Uterus (tissue), 3 donors: ENCODE measurements at regions not wholly inside any gene's neighbourhood (a gene's known extent, or its start where the extent isn't known, plus 50 kb on each side); places are given as distances from the start of the nearest gene placed in this dataset.

Experiments used
- DNase-seq, 2 donors: peaks; one replicate each; pipeline ENCODE4 v3.0.0-alpha.2; 2019 to 2020
- H3K27ac ChIP-seq, 2 donors: fragments of 200-600 bp; sonication (generic); 1 replicate in 1 of 2; 2 replicates in 1 of 2; pipeline ENCODE4 v1.5.1; 2016 to 2018
- H3K27me3 ChIP-seq, 2 donors: fragments of 200-600 bp; sonication (generic); one replicate each; pipeline ENCODE4 v1.5.1; 2018 to 2019; ENCODE audit warnings: control low read depth in 1 of 2
- H3K36me3 ChIP-seq, 2 donors: fragments of 200-600 bp; sonication (generic); one replicate each; pipeline ENCODE4 v1.5.1; 2019; ENCODE audit warnings: control low read depth in 1 of 2
- H3K4me1 ChIP-seq, 2 donors: fragments of 200-600 bp; sonication (generic); one replicate each; pipeline ENCODE4 v1.5.1; 2018 to 2019; ENCODE audit warnings: control low read depth in 1 of 2
- H3K4me3 ChIP-seq, 2 donors: fragments of 200-600 bp; sonication (generic); 1 replicate in 1 of 2; 2 replicates in 1 of 2; pipeline ENCODE4 v1.5.1; 2018 to 2019; ENCODE audit warnings: mild to moderate bottlenecking in 1 of 2
- H3K9me3 ChIP-seq, 2 donors: fragments of 200-600 bp; sonication (generic); one replicate each; pipeline ENCODE4 v1.5.1; 2019; ENCODE audit warnings: control low read depth in 1 of 2
- CTCF ChIP-seq, 4 experiments: fragments of 200-600 bp in 2 of 4; fragments of 450-650 bp in 2 of 4; sonication (generic) in 2 of 4; IDR thresholded peaks; one replicate each; pipeline ENCODE4 v1.5.1; 2016 to 2019; ENCODE audit warnings: antibody characterized with exemption in 4 of 4, mild to moderate bottlenecking in 2 of 4, moderate library complexity in 1 of 4
- POLR2A ChIP-seq, 2 donors: fragments of 450-650 bp; IDR thresholded peaks; one replicate each; pipeline ENCODE4 v1.6.1; 2016; ENCODE audit warnings: antibody characterized with exemption in 2 of 2, mild to moderate bottlenecking in 1 of 2, moderate library complexity in 1 of 2
- intact Hi-C: fragments of 100-400 bp; cut with DNase I; formaldehyde crosslinking; loops from one replicate; pipeline ENCODE4 v1.15.1; 2023; ENCODE audit warnings: low total_unique reads
- donor health status: DM: yes; HTN: yes; CAD: no.

DNA sequence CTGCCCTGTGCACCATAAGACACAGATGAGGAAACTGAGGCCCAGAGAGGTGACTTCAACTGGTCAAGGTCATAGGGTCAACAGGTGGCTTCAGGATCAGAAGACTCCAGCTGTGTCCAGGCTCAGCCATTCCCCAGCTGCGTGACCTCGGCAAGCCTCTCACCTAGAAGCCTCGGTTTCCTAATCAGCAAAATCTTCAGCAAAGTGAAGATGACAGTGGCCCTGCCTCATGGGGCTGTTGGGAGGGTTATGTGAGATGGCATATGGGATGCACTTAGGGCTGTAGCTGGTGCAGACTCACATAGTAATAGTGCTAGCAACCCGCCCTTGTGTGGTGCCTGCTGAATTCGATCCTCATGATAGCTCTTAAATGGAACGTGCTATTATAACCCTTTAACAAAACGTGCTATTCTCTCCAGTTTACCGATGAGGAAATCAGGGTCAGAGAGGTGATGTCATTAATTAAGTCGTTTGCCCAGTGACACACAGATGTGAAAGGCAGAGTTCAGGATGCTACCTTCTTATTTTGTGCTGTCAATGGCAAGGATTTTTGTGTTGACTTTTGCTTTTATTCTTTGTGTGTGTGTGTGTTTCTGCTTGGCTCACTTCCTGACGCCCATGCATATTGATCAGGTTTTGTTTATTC is 472.9 kb downstream of the MATN1 start:
- TF ChIP-seq POLR2A (IDR thresholded peaks at IDR 0.05) (no peak), CTCF (IDR thresholded peaks at IDR 0.05) (no peak)
- no peaks in the 10 kb centered on the region for H3K27me3 ChIP-seq
- DNase-seq: no peak
- no peaks in the 10 kb centered on the region for H3K4me1 ChIP-seq
- H3K4me3 ChIP-seq: no peak overlapping the region
- no peak overlapping the region for H3K27ac ChIP-seq
- H3K9me3 ChIP-seq: no peaks in the 10 kb centered on the region
- H3K36me3 ChIP-seq: no peaks in the 10 kb centered on the region
- intact Hi-C loops: no loop called here

GRCh38 chr1:30249446-30250337 is 473.7 kb downstream of the MATN1 start:
- no peaks in the 10 kb centered on the region for H3K27me3 ChIP-seq
- H3K36me3 ChIP-seq: no peaks in the 10 kb centered on the region
- no peaks in the 10 kb centered on the region for H3K4me1 ChIP-seq
- DNase-seq: no peak
- intact Hi-C loops: no loop called here
- H3K4me3 ChIP-seq: no peak overlapping the region
- no peak for TF ChIP-seq POLR2A (IDR thresholded peaks at IDR 0.05)
- no peak for TF ChIP-seq CTCF (IDR thresholded peaks at IDR 0.05)
- H3K27ac ChIP-seq: no peak overlapping the region
- H3K9me3 ChIP-seq: no peaks in the 10 kb centered on the region

DNA sequence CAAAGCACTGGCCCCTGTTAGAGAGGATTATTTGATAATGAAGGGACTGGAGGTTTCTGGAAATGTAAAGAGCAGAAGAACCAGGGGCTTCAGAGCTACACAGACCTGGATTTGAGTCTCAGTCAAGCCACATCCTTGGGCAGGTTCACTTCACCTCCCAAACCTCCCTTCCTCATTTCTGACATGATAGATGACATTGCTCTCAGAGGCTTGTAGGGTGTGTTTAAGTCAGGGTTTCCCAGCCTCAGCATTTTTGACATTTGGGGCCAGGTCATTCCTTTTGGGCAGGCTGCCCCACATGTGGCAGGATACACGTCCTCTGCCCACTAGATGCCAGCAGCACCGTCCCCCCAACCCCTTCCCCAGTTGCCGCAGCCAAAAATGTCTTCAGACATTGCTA is 474.6 kb downstream of the MATN1 start:
- no peak overlapping the region for H3K27ac ChIP-seq
- H3K4me3 ChIP-seq: no peak overlapping the region
- no peaks in the 10 kb centered on the region for H3K27me3 ChIP-seq
- H3K9me3 ChIP-seq: no peaks in the 10 kb centered on the region
- H3K36me3 ChIP-seq: no peaks in the 10 kb centered on the region
- TF ChIP-seq CTCF (IDR thresholded peaks at IDR 0.05) (no peak), POLR2A (IDR thresholded peaks at IDR 0.05) (no peak)
- no peaks in the 10 kb centered on the region for H3K4me1 ChIP-seq
- no peak for DNase-seq
- intact Hi-C loops: no loop called here

DNA sequence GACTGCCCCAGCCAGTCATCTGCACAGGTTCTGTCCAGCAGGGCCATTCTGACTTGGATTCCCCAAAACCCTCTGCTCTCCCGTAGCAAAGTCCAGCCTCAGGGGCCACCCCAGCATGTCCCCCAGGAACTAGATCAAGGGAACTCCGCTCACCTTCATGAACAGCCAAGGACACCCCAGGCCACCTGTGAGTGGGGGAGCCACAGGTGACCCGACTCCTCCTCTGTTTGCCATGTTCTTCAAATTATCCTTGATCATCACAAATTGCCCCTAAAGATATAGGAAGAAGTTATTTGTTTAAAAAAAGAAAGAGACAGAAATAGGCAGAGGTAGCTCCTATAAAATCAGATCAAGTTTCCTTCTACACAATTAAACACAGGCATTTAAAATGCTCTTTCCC is 475.0 kb downstream of the MATN1 start:
- no peaks in the 10 kb centered on the region for H3K36me3 ChIP-seq
- no peak overlapping the region for H3K4me3 ChIP-seq
- H3K9me3 ChIP-seq: no peaks in the 10 kb centered on the region
- no peak overlapping the region for H3K27ac ChIP-seq
- no peak for DNase-seq
- H3K4me1 ChIP-seq: no peaks in the 10 kb centered on the region
- intact Hi-C loops: no loop called here
- H3K27me3 ChIP-seq: no peaks in the 10 kb centered on the region
- TF ChIP-seq CTCF (IDR thresholded peaks at IDR 0.05) (no peak), POLR2A (IDR thresholded peaks at IDR 0.05) (no peak)

- Histone ChIP-seq H3K27me3 (no peaks in the 10 kb centered on the region), H3K4me3 (no peak overlapping the region), H3K9me3 (no peaks in the 10 kb centered on the region), H3K4me1 (no peaks in the 10 kb centered on the region), H3K36me3 (no peaks in the 10 kb centered on the region), H3K27ac (no peak overlapping the region)
- no peak for DNase-seq
- TF ChIP-seq CTCF (IDR thresholded peaks at IDR 0.05) (no peak), POLR2A (IDR thresholded peaks at IDR 0.05) (no peak)
- intact Hi-C loops: no loop called here
These were observed 478.6 kb downstream of the MATN1 start for GRCh38 chr1:30244801-30245200.
